ENCODE measurements at regions not wholly inside any gene's neighbourhood (a gene's known extent, or its start where the extent isn't known, plus 50 kb on each side); places are given as distances from the start of the nearest gene placed in this dataset.
"Not testable (repeated sequence)": the region's sequence is repeated elsewhere in the genome, so short reads cannot be mapped to it uniquely, and the experiment has no call there.

- TF ChIP-seq EZH2 (IDR thresholded peaks at IDR 0.05; ENCODE audit: insufficient read depth, poor library complexity, severe bottlenecking); EZH2phosphoT487 (IDR thresholded peaks at IDR 0.05; ENCODE audit: insufficient read depth, low read depth): not testable (repeated sequence)
These were observed 111.9 kb upstream of the HTR2C start for GRCh38 chrX:114472008-114472407.
